Smooth muscle cell (in vitro differentiated cells): ENCODE measurements at regions not wholly inside any gene's neighbourhood (a gene's known extent, or its start where the extent isn't known, plus 50 kb on each side); places are given as distances from the start of the nearest gene placed in this dataset.

ENCODE experiments used
- DNase-seq: peaks from one replicate; lab custom pipeline; 2025; ENCODE audit not compliant: unreplicated experiment; lab: John Stamatoyannopoulos, UW
- H2AFZ ChIP-seq: fragments of 200-600 bp; sonication (generic); 2 replicates; pipeline ENCODE4 v1.6.0; 2016; ENCODE audit warnings: antibody characterized with exemption, low read depth, mild to moderate bottlenecking
- H3F3A ChIP-seq: fragments of 200-600 bp; sonication (generic); 2 replicates; pipeline ENCODE4 v1.6.0; 2017; ENCODE audit warnings: antibody characterized with exemption, low read depth
- H3K27ac ChIP-seq: fragments of 200-600 bp; sonication (generic); 2 replicates; pipeline ENCODE4 v1.5.1; 2016; ENCODE audit warnings: low read depth, mild to moderate bottlenecking
- H3K27me3 ChIP-seq: fragments of 200-600 bp; sonication (generic); 2 replicates; pipeline ENCODE4 v1.6.1; 2016; ENCODE audit warnings: low read depth, mild to moderate bottlenecking
- H3K36me3 ChIP-seq: fragments of 200-600 bp; sonication (generic); 2 replicates; pipeline ENCODE4 v1.5.1; 2016; ENCODE audit warnings: low read depth
- H3K4me1 ChIP-seq: fragments of 200-600 bp; sonication (generic); 2 replicates; pipeline ENCODE4 v1.5.1; 2016; ENCODE audit warnings: low read depth
- H3K4me2 ChIP-seq: fragments of 200-600 bp; sonication (generic); 2 replicates; pipeline ENCODE4 v1.6.0; 2016; ENCODE audit warnings: mild to moderate bottlenecking
- H3K4me3 ChIP-seq: fragments of 200-600 bp; sonication (generic); 2 replicates; pipeline ENCODE4 v1.5.1; 2016; ENCODE audit warnings: mild to moderate bottlenecking
- H3K79me2 ChIP-seq: fragments of 200-600 bp; sonication (generic); 2 replicates; pipeline ENCODE4 v1.6.0; 2016; ENCODE audit warnings: low read depth, mild to moderate bottlenecking
- H3K9ac ChIP-seq: fragments of 200-600 bp; sonication (generic); 2 replicates; pipeline ENCODE4 v1.6.0; 2016; ENCODE audit warnings: low read depth
- H3K9me3 ChIP-seq: fragments of 200-600 bp; sonication (generic); replicated peaks from 2 replicates; pipeline ENCODE4 v1.5.1; 2016; ENCODE audit warnings: low read depth
- H4K20me1 ChIP-seq: fragments of 200-600 bp; sonication (generic); 2 replicates; pipeline ENCODE4 v1.6.0; 2016; ENCODE audit warnings: low read depth
- CTCF ChIP-seq: fragments of 200-600 bp; sonication (generic); IDR thresholded peaks from 2 replicates; pipeline ENCODE4 v1.5.1; 2017; ENCODE audit warnings: borderline replicate concordance, mild to moderate bottlenecking, antibody characterized with exemption; ENCODE audit not compliant: insufficient read depth, poor library complexity, severe bottlenecking
- WGBS: methylation state at CpG from one replicate; pipeline ENCODE4 v1.1.7; 2016; ENCODE audit warnings: low lambda C conversion rate; 5-methylcytosine and 5-hydroxymethylcytosine counted together

DNA sequence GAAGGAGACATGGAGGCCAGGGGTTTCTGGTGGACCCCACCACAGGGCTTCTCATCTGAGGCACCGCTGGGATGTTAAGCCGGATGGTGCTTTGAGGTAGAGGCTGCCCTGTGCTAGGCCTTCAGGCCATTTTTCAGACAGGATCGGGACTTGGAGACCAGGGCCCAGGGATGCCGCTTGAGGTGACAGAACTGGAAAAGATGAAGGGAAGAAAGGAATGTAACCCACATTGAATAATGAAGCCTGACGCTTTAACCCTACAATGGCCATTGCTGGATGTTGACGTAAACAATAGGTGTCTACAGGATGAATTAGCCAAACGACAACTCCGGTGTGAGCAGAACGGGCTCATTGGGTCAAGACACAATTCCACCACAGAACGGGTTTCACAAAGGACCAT is 62.5 kb downstream of the CEBPB start:
- Histone ChIP-seq H3K4me3 (no peak overlapping the region), H2AFZ (no peak overlapping the region), H3K9me3 (no peaks in the 10 kb centered on the region), H3K4me2 (no peak overlapping the region), H3K9ac (no peak overlapping the region), H3K79me2 (no peaks in the 10 kb centered on the region), H3F3A (no peaks in the 10 kb centered on the region), H4K20me1 (no peaks in the 10 kb centered on the region), H3K4me1 (no peaks in the 10 kb centered on the region), H3K27me3 (no peaks in the 10 kb centered on the region), H3K27ac (no peak overlapping the region), H3K36me3 (no peaks in the 10 kb centered on the region)
- no peak for TF ChIP-seq CTCF
- no peak for DNase-seq
- WGBS: 88% methylated on average over 10 of the region's 10 CpGs

- no peaks in the 10 kb centered on the region for H3F3A ChIP-seq
- no peak overlapping the region for H3K4me2 ChIP-seq
- H3K4me1 ChIP-seq: no peaks in the 10 kb centered on the region
- H3K9me3 ChIP-seq: no peaks in the 10 kb centered on the region
- no peaks in the 10 kb centered on the region for H3K36me3 ChIP-seq
- TF ChIP-seq CTCF: no peak
- H3K4me3 ChIP-seq: no peak overlapping the region
- no peaks in the 10 kb centered on the region for H4K20me1 ChIP-seq
- H3K27ac ChIP-seq: no peak overlapping the region
- H2AFZ ChIP-seq: no peak overlapping the region
- no peaks in the 10 kb centered on the region for H3K27me3 ChIP-seq
- no peak for DNase-seq
- no peaks in the 10 kb centered on the region for H3K79me2 ChIP-seq
- no peak overlapping the region for H3K9ac ChIP-seq
- 91% methylated on average over 11 of the region's 11 CpGs for WGBS
These were observed 63.9 kb downstream of the CEBPB start for GRCh38 chr20:50254466-50255079.

GRCh38 chr20:50256577-50256976 is 65.9 kb downstream of the CEBPB start:
- WGBS: 56% methylated on average over 5 of the region's 6 CpGs
- H4K20me1 ChIP-seq: no peaks in the 10 kb centered on the region
- no peaks in the 10 kb centered on the region for H3K9me3 ChIP-seq
- no peaks in the 10 kb centered on the region for H3K27me3 ChIP-seq
- H3K4me2 ChIP-seq: no peak overlapping the region
- no peak for DNase-seq
- H3K4me3 ChIP-seq: no peak overlapping the region
- no peaks in the 10 kb centered on the region for H3K4me1 ChIP-seq
- no peak for TF ChIP-seq CTCF
- H3K79me2 ChIP-seq: no peaks in the 10 kb centered on the region
- no peaks in the 10 kb centered on the region for H3K36me3 ChIP-seq
- no peak overlapping the region for H2AFZ ChIP-seq
- no peak overlapping the region for H3K27ac ChIP-seq
- no peaks in the 10 kb centered on the region for H3F3A ChIP-seq
- H3K9ac ChIP-seq: no peak overlapping the region

DNA sequence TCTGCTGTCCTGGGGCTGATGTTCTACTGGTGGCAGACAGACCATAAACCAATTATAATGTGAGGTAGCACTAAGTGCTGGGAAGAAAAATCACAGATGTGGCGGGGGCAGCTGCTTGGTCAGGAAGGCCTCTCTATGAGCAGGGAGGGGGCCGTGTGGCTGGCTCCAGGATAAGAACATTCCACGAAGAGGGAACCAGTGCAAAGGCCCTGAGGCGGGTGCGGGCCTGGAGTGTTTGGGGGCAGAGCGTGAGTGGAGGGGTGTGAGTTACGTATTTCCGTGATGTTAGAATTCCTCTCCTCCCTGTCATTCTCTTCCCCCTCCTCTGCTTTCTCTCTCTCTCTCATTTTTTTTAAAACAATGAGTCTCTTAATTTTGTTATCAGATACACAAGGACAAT is 67.2 kb downstream of the CEBPB start:
- no peak overlapping the region for H3K9ac ChIP-seq
- H3K79me2 ChIP-seq: no peaks in the 10 kb centered on the region
- H3K4me2 ChIP-seq: no peak overlapping the region
- no peak for TF ChIP-seq CTCF
- H3K4me3 ChIP-seq: no peak overlapping the region
- WGBS: 88% methylated on average over 8 of the region's 8 CpGs
- no peak overlapping the region for H2AFZ ChIP-seq
- no peaks in the 10 kb centered on the region for H3K27me3 ChIP-seq
- H3K4me1 ChIP-seq: no peaks in the 10 kb centered on the region
- H3K36me3 ChIP-seq: no peaks in the 10 kb centered on the region
- H4K20me1 ChIP-seq: no peaks in the 10 kb centered on the region
- no peak for DNase-seq
- no peaks in the 10 kb centered on the region for H3F3A ChIP-seq
- no peaks in the 10 kb centered on the region for H3K9me3 ChIP-seq
- H3K27ac ChIP-seq: no peak overlapping the region
